GM12872 (cell line): ENCODE measurements at regions not wholly inside any gene's neighbourhood (a gene's known extent, or its start where the extent isn't known, plus 50 kb on each side); places are given as distances from the start of the nearest gene placed in this dataset.

Experiments used
- TF ChIP-seq, protein P1 (sequence below): IDR thresholded peaks from 3 replicates; pipeline ENCODE4 v1.5.1; 2011; ENCODE audit warnings: low read depth, mild to moderate bottlenecking, low read length, moderate library complexity; ENCODE audit not compliant: insufficient read depth

- TF ChIP-seq, protein P1, sequence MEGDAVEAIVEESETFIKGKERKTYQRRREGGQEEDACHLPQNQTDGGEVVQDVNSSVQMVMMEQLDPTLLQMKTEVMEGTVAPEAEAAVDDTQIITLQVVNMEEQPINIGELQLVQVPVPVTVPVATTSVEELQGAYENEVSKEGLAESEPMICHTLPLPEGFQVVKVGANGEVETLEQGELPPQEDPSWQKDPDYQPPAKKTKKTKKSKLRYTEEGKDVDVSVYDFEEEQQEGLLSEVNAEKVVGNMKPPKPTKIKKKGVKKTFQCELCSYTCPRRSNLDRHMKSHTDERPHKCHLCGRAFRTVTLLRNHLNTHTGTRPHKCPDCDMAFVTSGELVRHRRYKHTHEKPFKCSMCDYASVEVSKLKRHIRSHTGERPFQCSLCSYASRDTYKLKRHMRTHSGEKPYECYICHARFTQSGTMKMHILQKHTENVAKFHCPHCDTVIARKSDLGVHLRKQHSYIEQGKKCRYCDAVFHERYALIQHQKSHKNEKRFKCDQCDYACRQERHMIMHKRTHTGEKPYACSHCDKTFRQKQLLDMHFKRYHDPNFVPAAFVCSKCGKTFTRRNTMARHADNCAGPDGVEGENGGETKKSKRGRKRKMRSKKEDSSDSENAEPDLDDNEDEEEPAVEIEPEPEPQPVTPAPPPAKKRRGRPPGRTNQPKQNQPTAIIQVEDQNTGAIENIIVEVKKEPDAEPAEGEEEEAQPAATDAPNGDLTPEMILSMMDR, result no peak
Measured at GRCh38 chr12:81962126-81962856, 203.1 kb upstream of the PPFIA2 start.

GRCh38 chr12:81958406-81958805, 199.3 kb upstream of the PPFIA2 start:
- TF ChIP-seq, protein P1, result no peak

GRCh38 chr12:81957631-81958030, 198.5 kb upstream of the PPFIA2 start:
- TF ChIP-seq, protein P1, result no peak

GRCh38 chr12:81956468-81956860, 197.3 kb upstream of the PPFIA2 start:
- TF ChIP-seq, protein P1, result no peak

GRCh38 chr12:81953541-81953940, 194.4 kb upstream of the PPFIA2 start:
- TF ChIP-seq, protein P1, result no peak

GRCh38 chr12:81950871-81951270, 191.7 kb upstream of the PPFIA2 start:
- TF ChIP-seq, protein P1, result no peak

GRCh38 chr12:81949841-81950308, 190.7 kb upstream of the PPFIA2 start:
- TF ChIP-seq, protein P1, result no peak
